Endothelial cell (in vitro differentiated cells): ENCODE measurements at regions not wholly inside any gene's neighbourhood (a gene's known extent, or its start where the extent isn't known, plus 50 kb on each side); places are given as distances from the start of the nearest gene placed in this dataset.

ENCODE experiments used
- DNase-seq: peaks from one replicate; pipeline ENCODE4 v3.0.0; 2021; ENCODE audit warnings: low spot score
- H3K27ac Mint-ChIP-seq: one replicate; pipeline ENCODE4 v1.8.0; 2021; ENCODE audit warnings: mixed read lengths, inconsistent platforms; ENCODE audit not compliant: unreplicated experiment
- H3K27me3 Mint-ChIP-seq: one replicate; pipeline ENCODE4 v1.8.0; 2021; ENCODE audit warnings: mild to moderate bottlenecking, moderate library complexity, mixed read lengths, inconsistent platforms; ENCODE audit not compliant: unreplicated experiment
- H3K36me3 Mint-ChIP-seq: one replicate; pipeline ENCODE4 v1.8.0; 2021; ENCODE audit warnings: mild to moderate bottlenecking, low read depth, mixed read lengths, inconsistent platforms; ENCODE audit not compliant: unreplicated experiment
- H3K4me1 Mint-ChIP-seq: one replicate; pipeline ENCODE4 v1.8.0; 2021; ENCODE audit warnings: mild to moderate bottlenecking, mixed read lengths, inconsistent platforms; ENCODE audit not compliant: unreplicated experiment
- H3K4me3 Mint-ChIP-seq: one replicate; pipeline ENCODE4 v1.8.0; 2021; ENCODE audit warnings: mild to moderate bottlenecking, mixed read lengths, inconsistent platforms; ENCODE audit not compliant: unreplicated experiment
- H3K9me3 Mint-ChIP-seq: one replicate; pipeline ENCODE4 v1.8.0; 2021; ENCODE audit warnings: mixed read lengths, inconsistent platforms; ENCODE audit not compliant: unreplicated experiment
- CTCF ChIP-seq: fragments of 200-600 bp; sonication (generic); IDR thresholded peaks from one replicate; pipeline ENCODE4 v1.5.0; 2021; ENCODE audit warnings: antibody characterized with exemption; ENCODE audit not compliant: unreplicated experiment

- no peak for TF ChIP-seq CTCF
- Mint-ChIP-seq H3K36me3 (no peaks in the 10 kb centered on the region), H3K4me3 (no peak overlapping the region), H3K4me1 (peaks cover 4% of the 10 kb centered on the region), H3K27ac (no peak overlapping the region), H3K9me3 (no peaks in the 10 kb centered on the region), H3K27me3 (peaks cover 4% of the 10 kb centered on the region)
- no peak for DNase-seq
These were observed 102.4 kb upstream of the PLXNA4 start for GRCh38 chr7:132678656-132679055.

GRCh38 chr7:132677918-132678317 lies 101.6 kb upstream of the PLXNA4 start:
- Mint-ChIP-seq H3K36me3 (no peaks in the 10 kb centered on the region), H3K9me3 (no peaks in the 10 kb centered on the region), H3K4me1 (peaks cover 4% of the 10 kb centered on the region), H3K4me3 (no peak overlapping the region), H3K27ac (no peak overlapping the region), H3K27me3 (peaks cover 4% of the 10 kb centered on the region)
- TF ChIP-seq CTCF, result no peak
- DNase-seq, result no peak

GRCh38 chr7:132672200-132672990 lies 96.1 kb upstream of the PLXNA4 start:
- no peaks in the 10 kb centered on the region for H3K9me3 Mint-ChIP-seq
- no peaks in the 10 kb centered on the region for H3K36me3 Mint-ChIP-seq
- no peak for TF ChIP-seq CTCF
- H3K27ac Mint-ChIP-seq, result no peak overlapping the region
- peaks cover 3% of the 10 kb centered on the region for H3K27me3 Mint-ChIP-seq
- DNase-seq, result no peak
- no peak overlapping the region for H3K4me3 Mint-ChIP-seq
- peaks cover 2% of the 10 kb centered on the region for H3K4me1 Mint-ChIP-seq

GRCh38 chr7:132666774-132667172 lies 90.5 kb upstream of the PLXNA4 start:
- no peak for TF ChIP-seq CTCF
- DNase-seq, result no peak
- H3K27me3 Mint-ChIP-seq, result peaks cover 3% of the 10 kb centered on the region
- H3K9me3 Mint-ChIP-seq, result no peaks in the 10 kb centered on the region
- H3K27ac Mint-ChIP-seq, result no peak overlapping the region
- no peak overlapping the region for H3K4me3 Mint-ChIP-seq
- no peaks in the 10 kb centered on the region for H3K36me3 Mint-ChIP-seq
- H3K4me1 Mint-ChIP-seq, result peaks cover 2% of the 10 kb centered on the region

GRCh38 chr7:132666071-132666773 lies 90.0 kb upstream of the PLXNA4 start:
- no peak for TF ChIP-seq CTCF
- DNase-seq, result no peak
- Mint-ChIP-seq H3K4me3 (no peak overlapping the region), H3K4me1 (peaks cover 4% of the 10 kb centered on the region), H3K27ac (no peak overlapping the region), H3K9me3 (no peaks in the 10 kb centered on the region), H3K36me3 (no peaks in the 10 kb centered on the region), H3K27me3 (peaks cover 3% of the 10 kb centered on the region)
